ENCODE measurements at regions not wholly inside any gene's neighbourhood (a gene's known extent, or its start where the extent isn't known, plus 50 kb on each side); places are given as distances from the start of the nearest gene placed in this dataset.
"Not testable (repeated sequence)": the region's sequence is repeated elsewhere in the genome, so short reads cannot be mapped to it uniquely, and the experiment has no call there.

DNA sequence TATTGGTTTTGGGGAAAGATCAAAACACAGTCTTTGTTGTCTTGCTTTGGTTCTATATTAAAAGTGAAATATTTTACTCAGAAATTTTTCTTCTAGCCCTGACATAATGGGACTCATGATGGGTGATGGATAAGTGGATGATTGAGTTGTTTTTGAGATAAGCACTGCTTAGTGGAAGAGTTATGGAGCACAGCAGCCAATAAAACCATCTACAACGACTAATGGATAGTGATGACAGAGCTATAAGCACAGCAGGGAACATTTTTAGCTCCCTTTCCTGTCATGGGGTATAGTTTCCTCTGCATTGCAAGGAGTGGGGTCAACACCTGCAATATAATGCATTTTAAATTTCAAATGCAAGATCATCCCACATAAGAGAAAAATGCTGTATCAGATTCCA, 812.4 kb downstream of the STPG2 start:
- no peak for DNase-seq (ENCODE audit: low read depth)
- no peak overlapping the region for H3K4me3 ChIP-seq (ENCODE audit: low read depth, low read length)

DNA sequence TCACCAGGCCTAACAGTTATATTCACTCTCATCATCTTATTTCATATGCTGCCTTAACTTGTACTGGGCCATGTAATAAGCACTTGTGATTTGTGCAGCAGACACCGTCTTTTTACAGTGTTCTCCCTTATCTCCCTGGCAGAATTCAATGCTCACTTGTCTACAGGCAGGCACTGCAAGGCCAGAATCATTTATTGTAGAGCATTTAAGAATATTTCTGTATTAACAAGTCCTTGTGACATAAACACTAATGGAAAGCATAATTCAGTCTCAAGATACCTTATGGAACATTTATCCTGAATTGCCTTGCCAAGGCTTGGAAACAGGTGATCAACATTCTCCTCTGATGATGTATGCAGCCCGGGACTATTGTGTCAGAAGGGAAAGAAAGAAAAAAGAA, 808.9 kb downstream of the STPG2 start:
- no peak overlapping the region for H3K4me3 ChIP-seq (ENCODE audit: low read depth, low read length)
- DNase-seq (ENCODE audit: low read depth), result no peak

DNA sequence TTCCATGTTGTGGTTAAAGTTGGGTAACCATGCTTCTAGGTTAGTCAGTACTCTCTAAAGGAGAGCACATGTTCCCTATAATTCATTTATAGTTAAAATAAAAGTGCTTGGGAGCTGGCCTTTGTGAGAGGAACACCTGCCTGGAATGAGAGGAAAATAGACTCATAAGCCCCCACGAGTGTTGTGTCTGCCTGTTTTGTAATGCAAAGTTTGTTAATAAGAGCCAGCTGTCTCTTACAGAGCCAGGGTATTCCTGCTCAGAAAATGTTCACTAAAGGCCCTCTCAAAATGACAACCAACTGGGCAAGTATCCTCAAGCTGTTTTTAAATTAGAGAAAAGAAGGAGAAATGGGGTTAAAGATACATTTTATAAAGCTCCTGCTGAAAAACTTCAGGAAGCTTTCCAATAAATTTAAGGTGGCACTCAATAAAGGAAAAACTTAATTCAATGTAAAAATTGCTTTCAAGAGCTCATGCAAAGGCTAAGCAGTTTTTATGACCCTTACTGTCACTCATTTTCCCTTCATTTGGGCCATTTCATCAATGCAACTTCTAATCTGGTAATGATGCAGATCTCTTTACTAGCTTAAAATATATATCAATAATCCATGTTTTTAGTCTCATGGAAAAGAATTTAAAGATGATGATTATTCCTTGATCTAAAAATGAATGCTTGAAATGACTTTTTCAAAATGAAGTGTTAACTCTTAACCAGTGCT, 793.6 kb downstream of the STPG2 start:
- no peak for DNase-seq (ENCODE audit: low read depth)
- no peak overlapping the region for H3K4me3 ChIP-seq (ENCODE audit: low read depth, low read length)

DNA sequence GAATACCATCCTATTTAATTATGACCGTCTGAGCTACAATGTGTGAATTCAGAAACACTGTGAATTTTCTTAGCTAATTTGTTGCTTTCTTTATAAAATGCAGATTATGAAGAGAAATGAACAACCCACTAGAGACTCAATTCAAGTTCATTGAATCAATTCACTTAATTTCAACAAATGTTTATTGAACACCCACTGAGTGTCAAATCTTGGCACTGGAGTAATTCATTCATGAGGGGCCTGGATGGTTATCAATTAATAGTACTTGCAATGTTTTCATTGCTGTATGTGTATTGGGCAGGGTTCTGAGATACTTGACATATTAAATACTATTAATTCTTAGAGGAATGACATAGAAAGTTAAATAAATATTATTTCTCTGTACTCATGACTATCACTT, 789.4 kb downstream of the STPG2 start:
- H3K4me3 ChIP-seq (ENCODE audit: low read depth, low read length), result no peak overlapping the region
- no peak for DNase-seq (ENCODE audit: low read depth)

DNA sequence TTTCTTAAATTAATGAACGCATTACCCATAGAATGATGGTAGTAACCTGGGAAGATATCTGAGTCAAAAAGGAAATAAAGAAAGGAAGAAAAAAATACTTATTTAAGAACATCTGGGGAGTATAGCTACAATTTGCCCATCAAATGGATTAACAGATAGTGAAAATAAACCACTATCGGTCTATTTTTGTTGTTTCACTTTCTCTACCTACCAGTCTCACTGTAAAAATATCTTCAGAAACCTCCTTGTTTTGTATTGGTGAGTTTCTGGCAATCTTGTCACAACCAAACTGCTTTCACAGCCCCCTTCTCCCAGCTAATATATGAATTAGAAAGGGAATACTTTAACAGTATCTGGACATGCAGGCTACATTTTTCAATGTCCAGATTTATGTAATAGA, 783.5 kb downstream of the STPG2 start:
- no peak for DNase-seq (ENCODE audit: low read depth)
- no peak overlapping the region for H3K4me3 ChIP-seq (ENCODE audit: low read depth, low read length)

DNA sequence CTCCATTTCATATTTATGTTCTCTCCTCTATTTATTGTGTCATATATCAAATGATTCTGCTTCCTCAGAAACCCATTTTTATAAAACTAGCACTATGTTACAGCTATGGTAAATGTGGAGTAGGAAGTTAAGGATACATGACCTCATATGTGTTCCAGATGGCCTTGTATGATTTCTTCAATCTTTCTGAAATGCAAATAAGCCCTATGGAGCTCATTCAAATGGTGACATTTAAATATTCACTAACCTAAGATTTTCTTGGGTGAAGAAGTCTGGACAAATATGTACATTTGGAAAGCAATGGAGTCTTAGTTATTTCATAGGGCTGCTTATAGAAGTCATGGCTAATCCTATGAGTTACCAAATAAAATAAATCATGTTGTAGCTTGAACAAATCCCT, 782.5 kb downstream of the STPG2 start:
- no peak for DNase-seq (ENCODE audit: low read depth)
- H3K4me3 ChIP-seq (ENCODE audit: low read depth, low read length), result no peak overlapping the region

DNA sequence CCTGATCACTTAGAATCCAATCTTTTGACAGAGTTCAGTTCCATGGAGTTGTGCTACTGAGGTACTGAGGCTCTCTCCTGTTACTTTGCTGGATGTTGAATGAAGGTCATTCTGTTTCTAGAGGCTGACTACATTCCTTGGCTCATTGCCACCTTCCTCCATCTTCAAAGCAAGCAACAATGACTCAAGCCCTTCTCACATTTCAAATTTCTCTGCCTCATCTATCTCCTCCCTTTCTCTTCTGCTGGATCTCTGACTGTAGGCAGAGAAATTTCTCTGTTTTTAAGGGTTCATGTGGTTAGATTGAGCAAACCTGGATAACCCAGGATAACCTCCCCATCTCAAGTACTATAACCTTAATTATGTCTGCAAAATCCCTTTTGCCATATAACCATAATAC, 775.4 kb downstream of the STPG2 start:
- no peak overlapping the region for H3K4me3 ChIP-seq (ENCODE audit: low read depth, low read length)
- DNase-seq (ENCODE audit: low read depth), result peak; percentile 28

DNA sequence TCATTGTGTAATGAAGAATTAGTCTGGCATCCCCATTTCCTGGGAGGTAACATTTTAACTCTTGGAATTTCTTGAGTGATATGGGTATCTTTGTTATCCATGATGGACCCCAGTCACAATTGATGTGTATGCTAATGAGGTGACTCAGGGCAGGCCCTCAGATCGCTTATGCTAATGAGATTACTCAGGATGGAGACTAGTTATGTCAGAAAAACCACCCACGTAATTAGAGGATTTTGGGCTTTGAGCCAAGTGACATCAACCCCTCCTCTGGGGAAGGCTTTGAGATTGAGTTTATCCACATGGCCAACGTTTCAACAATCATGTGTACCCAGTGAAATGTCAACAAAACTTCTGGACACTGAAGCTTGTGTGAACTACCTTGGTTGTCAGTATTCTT, 772.7 kb downstream of the STPG2 start:
- no peak overlapping the region for H3K4me3 ChIP-seq (ENCODE audit: low read depth, low read length)
- no peak for DNase-seq (ENCODE audit: low read depth)

DNA sequence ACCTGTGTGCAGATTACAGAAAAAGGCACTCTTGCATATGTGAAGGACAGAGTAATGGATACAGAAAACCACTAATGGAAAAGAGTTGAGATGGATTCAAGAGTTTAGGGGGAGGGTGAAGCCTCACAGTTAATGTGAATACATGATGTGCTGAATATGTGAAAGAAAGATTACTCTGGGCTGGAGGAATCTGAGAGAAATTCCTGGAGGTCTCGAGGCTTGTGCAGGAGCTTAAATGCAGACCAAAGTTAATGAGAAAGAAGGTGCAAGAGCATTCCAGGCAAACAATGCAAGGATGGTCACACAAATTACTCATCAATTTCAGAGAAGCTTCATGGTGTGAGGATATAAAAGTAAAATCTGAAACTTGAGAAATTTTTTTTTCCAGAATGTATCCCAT, 768.8 kb downstream of the STPG2 start:
- DNase-seq (ENCODE audit: low read depth), result no peak
- H3K4me3 ChIP-seq (ENCODE audit: low read depth, low read length), result no peak overlapping the region

DNA sequence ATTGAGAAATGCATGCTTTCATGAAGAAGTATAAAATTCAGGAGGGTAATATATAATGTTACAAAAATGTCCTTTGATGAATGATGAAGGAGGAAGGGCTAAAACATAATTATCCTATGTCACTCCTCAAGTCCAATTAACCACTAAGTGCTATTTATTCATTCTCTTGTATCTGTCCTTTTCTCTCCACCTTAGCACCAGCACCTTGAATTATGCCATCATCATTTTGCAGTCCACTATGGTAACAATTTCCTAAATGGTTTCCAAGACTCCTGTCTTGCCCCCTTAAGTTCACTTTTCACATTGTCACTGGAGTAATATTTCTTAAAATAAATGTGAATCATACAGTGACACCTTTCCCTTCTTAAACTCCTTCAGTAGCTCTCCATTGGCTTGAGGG, 756.3 kb downstream of the STPG2 start:
- DNase-seq (ENCODE audit: low read depth), result no peak
- H3K4me3 ChIP-seq (ENCODE audit: low read depth, low read length), result no peak overlapping the region

DNA sequence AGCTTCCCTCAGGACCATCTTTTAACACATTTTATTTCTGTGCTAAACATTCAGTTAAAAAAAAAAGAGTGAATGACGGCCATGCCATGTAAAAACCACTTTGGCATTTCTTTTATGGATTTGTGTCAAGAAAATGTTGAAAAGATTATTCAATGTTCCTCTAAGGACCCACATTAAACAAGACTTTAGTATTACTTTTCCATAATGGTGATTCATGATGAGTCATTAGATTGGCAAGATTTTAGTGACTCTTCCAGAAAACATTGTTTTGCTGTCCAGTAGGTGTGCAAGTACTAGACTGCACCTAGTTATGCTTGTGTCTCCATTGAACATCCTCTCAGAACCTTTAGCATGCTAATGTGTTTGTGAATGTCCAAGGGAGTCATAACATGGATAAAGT, 748.6 kb downstream of the STPG2 start:
- peak; percentile 1 for DNase-seq (ENCODE audit: low read depth)
- no peak overlapping the region for H3K4me3 ChIP-seq (ENCODE audit: low read depth, low read length)

DNA sequence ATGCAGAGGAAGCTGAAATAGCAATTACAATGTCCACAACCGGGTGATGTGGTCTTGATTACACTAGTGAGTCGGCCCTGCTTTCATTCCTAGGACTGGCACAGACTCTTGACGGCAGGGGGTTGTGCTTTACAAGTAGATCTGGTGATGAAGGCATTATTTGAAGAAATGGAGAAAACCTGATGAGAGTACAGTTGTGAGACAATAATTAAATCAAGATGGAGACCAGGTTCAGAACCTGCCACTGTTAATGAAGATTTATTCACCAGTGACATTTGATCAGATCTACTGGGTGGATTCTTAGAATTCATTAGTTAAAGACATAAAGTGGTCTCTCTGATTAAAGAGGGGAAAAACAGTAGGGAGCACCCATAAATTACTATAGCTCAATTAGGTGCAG, 747.2 kb downstream of the STPG2 start:
- H3K4me3 ChIP-seq (ENCODE audit: low read depth, low read length), result no peak overlapping the region
- DNase-seq (ENCODE audit: low read depth), result no peak

DNA sequence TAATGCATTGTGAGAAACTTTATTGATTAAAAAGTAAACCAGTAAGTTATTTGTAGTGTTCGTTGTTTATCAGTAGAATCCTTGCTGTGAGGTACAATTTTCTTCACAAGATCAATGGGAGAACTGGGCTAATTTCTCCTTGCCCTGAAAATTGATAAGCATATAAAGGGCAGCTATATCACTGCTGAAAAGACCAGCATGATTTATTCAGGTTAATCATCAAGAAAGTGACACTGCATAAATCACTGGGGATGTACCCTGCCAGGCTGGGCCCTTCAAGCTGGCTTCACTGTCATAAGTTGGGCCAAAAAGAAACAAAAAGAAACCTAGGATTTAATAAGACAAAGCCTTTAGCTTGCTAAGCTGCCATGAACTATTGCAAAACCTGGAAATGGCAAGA, 746.7 kb downstream of the STPG2 start:
- DNase-seq (ENCODE audit: low read depth), result no peak
- H3K4me3 ChIP-seq (ENCODE audit: low read depth, low read length), result no peak overlapping the region

DNA sequence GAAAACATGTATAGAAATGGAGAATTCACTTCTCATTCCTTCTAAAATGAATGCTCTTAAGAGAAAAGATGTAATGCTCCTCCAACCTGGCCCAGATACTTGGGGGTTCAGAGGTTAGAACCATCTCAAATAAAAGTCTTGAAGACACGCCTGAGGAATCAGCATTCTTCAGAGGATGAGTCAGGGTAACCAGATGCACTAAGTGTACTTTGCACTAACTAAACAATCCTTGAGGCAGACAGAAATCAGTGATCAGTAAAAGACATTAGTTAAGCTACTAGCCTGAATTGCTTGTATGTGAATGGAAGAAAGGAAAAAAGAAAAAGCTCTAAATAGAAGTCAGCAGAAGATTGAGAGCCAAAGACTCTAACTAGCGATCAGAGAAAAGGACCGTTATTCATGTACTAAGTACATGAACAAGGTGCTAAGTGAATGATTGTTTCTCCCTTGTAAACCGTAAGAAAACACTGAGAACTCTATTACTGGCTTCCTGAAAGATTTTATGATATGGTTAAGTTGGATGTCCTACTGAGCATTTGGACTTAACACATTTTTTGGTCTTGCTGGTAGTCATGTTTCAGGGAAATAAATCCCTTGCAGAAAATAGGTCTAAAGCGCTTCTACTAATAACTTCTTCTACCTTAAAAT, 738.3 kb downstream of the STPG2 start:
- H3K4me3 ChIP-seq (ENCODE audit: low read depth, low read length), result no peak overlapping the region
- DNase-seq (ENCODE audit: low read depth), result no peak

DNA sequence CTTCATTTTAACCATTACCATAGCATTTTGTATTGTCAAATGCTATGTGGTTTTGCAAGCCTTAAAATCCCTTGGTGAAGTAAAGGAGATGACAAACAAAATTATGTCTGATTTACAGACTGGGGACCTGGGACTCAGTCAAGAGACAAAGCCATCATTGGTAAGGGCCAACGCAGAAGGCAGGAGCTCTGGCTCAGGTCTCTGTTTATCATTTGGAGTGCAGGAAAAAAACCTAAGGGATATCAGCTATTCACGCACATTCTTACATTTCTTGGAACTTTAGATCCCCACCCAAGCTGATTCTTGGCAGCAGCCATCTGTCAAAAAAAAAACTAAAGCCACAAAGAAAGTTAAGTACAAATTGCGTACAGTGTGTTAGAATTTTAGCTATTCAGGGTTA, 731.9 kb downstream of the STPG2 start:
- DNase-seq (ENCODE audit: low read depth), result no peak

DNA sequence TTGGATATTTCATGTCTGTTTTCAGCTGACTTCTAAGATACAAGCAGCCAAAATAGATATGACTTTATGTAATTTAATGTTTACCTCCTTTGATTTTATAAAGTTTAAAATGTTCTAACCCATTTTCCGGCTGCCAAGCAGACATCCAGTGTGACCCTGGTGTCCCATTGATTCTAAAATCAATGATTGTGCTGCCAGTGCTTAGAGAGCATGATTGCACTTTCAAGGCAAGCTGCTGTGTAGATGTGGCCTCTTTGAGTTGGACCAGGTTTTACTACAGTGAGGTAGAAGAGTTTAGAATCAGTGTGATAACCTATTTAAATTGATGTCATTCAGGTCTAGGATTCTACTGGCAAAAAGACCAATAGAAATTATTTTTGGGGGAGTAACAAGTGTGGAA, 730.9 kb downstream of the STPG2 start:
- no peak for DNase-seq (ENCODE audit: low read depth)

More for the DNA sequence above, 731.9 kb downstream of the STPG2 start:
- no peak overlapping the region for H3K4me3 ChIP-seq (ENCODE audit: low read depth, low read length)

DNA sequence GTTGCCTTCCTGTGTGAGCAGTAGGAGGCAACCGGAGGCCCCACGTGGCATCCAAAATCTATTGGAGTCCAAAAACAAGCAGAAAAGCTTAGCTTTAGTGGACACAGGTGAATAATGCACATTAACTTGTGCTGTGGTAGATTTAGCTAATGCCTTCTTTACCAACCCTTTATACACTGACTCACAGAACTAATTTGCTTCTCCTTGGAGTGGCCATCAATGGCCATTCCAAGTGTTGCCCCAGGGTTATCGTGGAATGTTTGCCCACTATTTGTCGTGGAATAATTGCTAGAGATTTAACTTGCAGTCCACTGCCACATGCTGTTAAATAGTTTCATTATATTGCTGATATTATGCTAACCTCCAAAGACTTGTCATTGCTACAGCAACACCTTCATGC, 729.1 kb downstream of the STPG2 start:
- no peak for DNase-seq (ENCODE audit: low read depth)
- H3K4me3 ChIP-seq (ENCODE audit: low read depth, low read length), result no peak overlapping the region

More for the DNA sequence above, 730.9 kb downstream of the STPG2 start:
- H3K4me3 ChIP-seq (ENCODE audit: low read depth, low read length), result no peak overlapping the region

DNA sequence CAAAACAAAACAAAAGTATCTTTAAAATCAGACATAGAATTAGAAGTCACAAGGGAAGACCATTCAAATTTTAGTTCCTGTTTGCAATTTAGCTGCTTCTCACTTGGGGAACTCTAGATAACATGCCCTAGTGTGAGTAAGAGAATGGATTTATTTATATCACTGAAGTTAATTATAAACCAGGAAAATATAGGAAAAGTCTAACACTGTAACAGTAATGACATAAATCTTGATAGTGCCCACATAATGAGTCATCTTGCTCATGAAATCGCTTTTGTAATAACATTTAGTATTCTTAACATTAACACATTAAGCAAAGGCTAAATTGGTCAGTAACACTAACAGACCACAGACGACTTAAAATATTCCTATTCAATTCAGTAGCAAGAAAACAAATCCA, 710.7 kb downstream of the STPG2 start:
- H3K4me3 ChIP-seq (ENCODE audit: low read depth, low read length), result no peak overlapping the region
- DNase-seq (ENCODE audit: low read depth), result no peak

DNA sequence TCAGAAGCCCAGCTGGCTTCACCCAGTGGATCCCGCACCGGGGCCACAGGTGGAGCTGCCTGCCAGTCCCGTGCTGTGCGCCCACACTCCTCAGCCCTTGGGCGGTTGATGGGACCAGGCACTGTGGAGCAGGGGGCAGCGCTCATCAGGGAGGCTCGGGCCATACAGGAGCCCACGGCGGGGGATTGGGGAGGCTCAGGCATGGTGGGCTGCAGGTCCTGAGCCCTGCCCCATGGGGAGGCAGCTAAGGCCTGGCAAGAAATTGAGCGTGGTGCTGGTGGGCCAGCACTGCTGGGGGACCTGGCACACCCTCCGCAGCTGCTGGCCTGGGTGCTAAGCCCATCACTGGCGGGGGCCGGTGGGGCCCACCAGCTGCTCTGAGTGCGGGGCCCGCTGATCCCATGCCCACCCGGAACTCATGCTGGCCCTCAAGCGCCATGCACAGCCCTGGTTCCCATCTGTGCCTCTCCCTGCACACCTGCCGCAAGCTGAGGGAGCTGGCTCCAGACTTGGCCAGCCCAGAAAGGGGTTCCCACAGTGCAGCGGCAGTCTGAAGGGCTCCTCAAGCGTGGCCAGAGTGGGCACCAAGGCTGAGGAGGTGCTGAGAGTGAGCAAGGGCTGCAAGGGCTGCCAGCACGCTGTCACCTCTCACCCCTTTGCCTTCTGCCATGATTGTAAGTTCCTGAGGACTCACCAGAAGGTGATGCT, 705.1 kb downstream of the STPG2 start:
- H3K4me3 ChIP-seq (ENCODE audit: low read depth, low read length); DNase-seq (ENCODE audit: low read depth): not testable (repeated sequence)

DNA sequence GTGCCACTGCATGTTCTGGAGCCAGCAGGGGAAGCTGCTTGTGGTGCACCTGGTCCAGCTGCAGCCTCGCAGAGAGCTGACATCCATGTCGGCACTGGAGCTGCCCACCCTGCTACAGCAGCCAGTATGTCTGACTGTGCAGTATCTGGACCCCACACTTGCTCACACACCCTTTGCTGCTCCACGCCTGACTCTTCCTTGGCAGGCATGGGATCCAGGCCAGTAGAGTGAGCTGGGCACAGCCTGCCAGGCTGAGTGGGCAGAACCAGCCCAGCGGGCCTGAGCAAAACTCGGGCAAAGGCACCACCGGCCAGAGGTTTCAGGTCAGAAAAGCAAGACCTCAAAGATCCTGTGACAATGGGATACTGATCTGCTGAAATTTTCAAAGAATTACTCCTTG, 690.1 kb downstream of the STPG2 start:
- DNase-seq (ENCODE audit: low read depth), result no peak
- H3K4me3 ChIP-seq (ENCODE audit: low read depth, low read length), result no peak overlapping the region

DNA sequence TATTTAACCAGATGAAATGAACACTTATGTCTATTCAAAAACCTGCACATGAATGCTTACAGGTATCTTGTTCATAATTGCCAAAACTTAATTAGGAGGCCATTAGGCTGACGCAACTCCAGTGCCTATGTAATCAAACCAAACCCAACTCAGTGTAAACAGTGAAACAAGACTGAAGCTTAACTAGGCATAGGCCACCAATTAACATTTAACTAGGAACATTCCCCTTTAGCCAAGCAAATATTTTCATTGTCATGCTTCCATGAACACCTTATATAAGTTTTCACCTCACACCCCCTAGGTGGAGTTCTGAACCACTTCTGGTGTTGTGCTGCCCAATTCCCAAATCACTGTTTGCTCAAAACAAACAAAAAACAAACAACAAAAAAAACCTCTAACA, 686.0 kb downstream of the STPG2 start:
- DNase-seq (ENCODE audit: low read depth), result no peak
- H3K4me3 ChIP-seq (ENCODE audit: low read depth, low read length), result no peak overlapping the region

Measured in skeletal muscle cell (primary cell).